HEK293 (cell line): ENCODE measurements at regions not wholly inside any gene's neighbourhood (a gene's known extent, or its start where the extent isn't known, plus 50 kb on each side); places are given as distances from the start of the nearest gene placed in this dataset.

ENCODE experiments used
- CTCF ChIA-PET: fragments of 350-600 bp; formaldehyde crosslinking; extraction: SDS; loops from one replicate; lab custom pipeline; 2021; ENCODE audit warnings: antibody characterized with exemption; lab: Yijun Ruan, JAX
- POLR2A ChIA-PET: fragments of 300-600 bp; formaldehyde crosslinking; extraction: SDS; loops from one replicate; lab custom pipeline; 2020; ENCODE audit warnings: antibody characterized with exemption, inconsistent platforms; lab: Yijun Ruan, JAX
- H3K27ac ChIP-seq: fragments of 200-500 bp; sonication (Bioruptor generic); 2 replicates; pipeline ENCODE4 v1.5.1; 2014; ENCODE audit warnings: low read depth, low read length, control low read depth, inconsistent platforms; ENCODE audit errors: extremely low read depth
- H3K36me3 ChIP-seq, 2 experiments: fragments of 200-500 bp in 1 of 2; sonication (Bioruptor generic) in 1 of 2; 1 replicate in 1 of 2; 2 replicates in 1 of 2; pipeline ENCODE4 v1.5.1; 2014 to 2017; ENCODE audit warnings: inconsistent platforms in 2 of 2, low read length in 2 of 2; ENCODE audit not compliant: control insufficient read depth in 2 of 2, insufficient read depth in 1 of 2
- H3K4me1 ChIP-seq: fragments of 200-500 bp; sonication (Bioruptor generic); 2 replicates; pipeline ENCODE4 v1.5.1; 2014; ENCODE audit warnings: mild to moderate bottlenecking, low read length, inconsistent platforms; ENCODE audit not compliant: control insufficient read depth, insufficient read depth
- H3K4me3 ChIP-seq: 2 replicates; pipeline ENCODE4 v1.5.1; 2011; ENCODE audit warnings: low read depth, mild to moderate bottlenecking, control low read depth, low read length, moderate library complexity
- H3K9me3 ChIP-seq: fragments of 200-500 bp; sonication (Bioruptor generic); 2 replicates; pipeline ENCODE4 v1.5.1; 2014; ENCODE audit warnings: low read depth, low read length, inconsistent platforms; ENCODE audit not compliant: control insufficient read depth, insufficient read depth
- GLI4 ChIP-seq: fragments of 450-650 bp; formaldehyde crosslinking; IDR thresholded peaks from 2 replicates; pipeline ENCODE4 v1.5.1; 2016; ENCODE audit warnings: missing biosample characterization, missing genetic modification characterization
- GLIS1 ChIP-seq: fragments of 450-650 bp; formaldehyde crosslinking; IDR thresholded peaks from 2 replicates; pipeline ENCODE4 v1.5.1; 2016; ENCODE audit warnings: missing biosample characterization, missing genetic modification characterization
- GLIS2 ChIP-seq: fragments of 450-650 bp; formaldehyde crosslinking; IDR thresholded peaks from 2 replicates; pipeline ENCODE4 v1.5.1; 2016; ENCODE audit warnings: missing biosample characterization, missing genetic modification characterization
- IKZF3 ChIP-seq: fragments of 450-650 bp; IDR thresholded peaks from 2 replicates; pipeline ENCODE4 v1.5.0; 2018; ENCODE audit warnings: missing biosample characterization, mild to moderate bottlenecking, missing genetic modification characterization, moderate library complexity
- OSR2 ChIP-seq: fragments of 450-650 bp; formaldehyde crosslinking; IDR thresholded peaks from 2 replicates; pipeline ENCODE4 v1.5.1; 2016; ENCODE audit warnings: missing biosample characterization, missing genetic modification characterization
- REPIN1 ChIP-seq: fragments of 450-650 bp; formaldehyde crosslinking; IDR thresholded peaks from 2 replicates; pipeline ENCODE4 v1.5.1; 2017; ENCODE audit warnings: missing biosample characterization, missing genetic modification characterization, low read depth
- SALL2 ChIP-seq: fragments of 450-650 bp; formaldehyde crosslinking; IDR thresholded peaks from 2 replicates; pipeline ENCODE4 v1.5.0; 2017; ENCODE audit warnings: missing biosample characterization, mild to moderate bottlenecking, missing genetic modification characterization, borderline replicate concordance
- SCRT2 ChIP-seq: fragments of 450-650 bp; formaldehyde crosslinking; IDR thresholded peaks from 2 replicates; pipeline ENCODE4 v1.5.1; 2016; ENCODE audit warnings: missing biosample characterization, missing genetic modification characterization
- ZNF302 ChIP-seq: fragments of 450-650 bp; formaldehyde crosslinking; IDR thresholded peaks from 2 replicates; pipeline ENCODE4 v1.5.1; 2016; ENCODE audit warnings: missing biosample characterization, missing genetic modification characterization, low read depth
- ZNF350 ChIP-seq: fragments of 450-650 bp; formaldehyde crosslinking; IDR thresholded peaks from 2 replicates; pipeline ENCODE4 v1.5.0; 2017; ENCODE audit warnings: missing biosample characterization, mild to moderate bottlenecking, missing genetic modification characterization
- ZNF354C ChIP-seq: fragments of 450-650 bp; formaldehyde crosslinking; IDR thresholded peaks from 2 replicates; pipeline ENCODE4 v1.5.1; 2016; ENCODE audit warnings: missing biosample characterization, missing genetic modification characterization, low read depth, borderline replicate concordance
- ZNF37A ChIP-seq: fragments of 450-650 bp; IDR thresholded peaks from 2 replicates; pipeline ENCODE4 v1.5.1; 2018; ENCODE audit warnings: missing biosample characterization, missing genetic modification characterization
- ZNF423 ChIP-seq: fragments of 450-650 bp; formaldehyde crosslinking; IDR thresholded peaks from 2 replicates; pipeline ENCODE4 v1.5.1; 2016; ENCODE audit warnings: missing biosample characterization, missing genetic modification characterization
- ZNF48 ChIP-seq: fragments of 450-650 bp; formaldehyde crosslinking; IDR thresholded peaks from 2 replicates; pipeline ENCODE4 v1.5.1; 2016; ENCODE audit warnings: missing biosample characterization, missing genetic modification characterization
- ZNF530 ChIP-seq: fragments of 450-650 bp; formaldehyde crosslinking; IDR thresholded peaks from 2 replicates; pipeline ENCODE4 v1.5.1; 2016; ENCODE audit warnings: low read depth, missing biosample characterization, missing genetic modification characterization
- ZNF596 ChIP-seq: fragments of 450-650 bp; IDR thresholded peaks from 2 replicates; pipeline ENCODE4 v1.5.0; 2018; ENCODE audit warnings: missing biosample characterization, mild to moderate bottlenecking, missing genetic modification characterization, moderate library complexity
- ZNF707 ChIP-seq: fragments of 450-650 bp; formaldehyde crosslinking; IDR thresholded peaks from 2 replicates; pipeline ENCODE4 v1.5.1; 2016; ENCODE audit warnings: missing biosample characterization, missing genetic modification characterization
- ZNF777 ChIP-seq: fragments of 450-650 bp; formaldehyde crosslinking; IDR thresholded peaks from 2 replicates; pipeline ENCODE4 v1.5.1; 2017; ENCODE audit warnings: missing biosample characterization, missing genetic modification characterization, borderline replicate concordance
- ZNF843 ChIP-seq: fragments of 450-650 bp; formaldehyde crosslinking; IDR thresholded peaks from 2 replicates; pipeline ENCODE4 v1.5.1; 2016; ENCODE audit warnings: missing biosample characterization, missing genetic modification characterization
- TF ChIP-seq, protein P1 (sequence below): fragments of 450-650 bp; formaldehyde crosslinking; IDR thresholded peaks from 2 replicates; pipeline ENCODE4 v1.5.1; 2016; ENCODE audit warnings: missing biosample characterization, missing genetic modification characterization
- TF ChIP-seq, protein P2 (sequence below): fragments of 450-650 bp; formaldehyde crosslinking; IDR thresholded peaks from 2 replicates; pipeline ENCODE4 v1.5.1; 2016; ENCODE audit warnings: missing biosample characterization, missing genetic modification characterization
- TF ChIP-seq, protein P3 (sequence below): fragments of 450-650 bp; formaldehyde crosslinking; IDR thresholded peaks from 2 replicates; pipeline ENCODE4 v1.5.1; 2016; ENCODE audit warnings: missing biosample characterization, missing genetic modification characterization
- TF ChIP-seq, protein P4 (sequence below): fragments of 450-650 bp; formaldehyde crosslinking; IDR thresholded peaks from 2 replicates; pipeline ENCODE4 v1.5.1; 2016; ENCODE audit warnings: missing biosample characterization, missing genetic modification characterization
- TF ChIP-seq, protein P5 (sequence below): fragments of 450-650 bp; formaldehyde crosslinking; IDR thresholded peaks from 2 replicates; pipeline ENCODE4 v1.5.1; 2017; ENCODE audit warnings: missing biosample characterization, mild to moderate bottlenecking, missing genetic modification characterization, moderate library complexity
- TF ChIP-seq, protein P6 (sequence below): fragments of 450-650 bp; formaldehyde crosslinking; IDR thresholded peaks from 2 replicates; pipeline ENCODE4 v1.5.1; 2016; ENCODE audit warnings: missing biosample characterization, missing genetic modification characterization

DNA sequence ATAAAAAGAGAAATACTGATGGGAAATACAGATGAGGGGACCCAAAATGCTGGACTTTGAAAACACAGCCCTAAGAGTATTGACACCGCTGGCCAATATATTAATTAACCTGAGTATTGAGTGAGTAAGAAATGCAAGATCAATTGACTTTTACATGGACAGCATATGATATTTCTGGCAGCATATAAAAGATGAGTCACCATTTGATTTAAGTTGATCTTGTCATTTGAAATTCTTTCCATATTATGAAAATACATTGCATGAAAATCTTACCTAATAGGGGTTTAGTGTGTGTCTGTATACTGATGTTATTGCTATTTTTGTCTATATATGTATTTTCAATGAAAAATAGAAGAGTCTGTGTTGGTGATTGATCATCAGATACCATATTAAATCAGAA is 619.6 kb downstream of the KCTD12 start (continued):
- TF ChIP-seq, protein P1, sequence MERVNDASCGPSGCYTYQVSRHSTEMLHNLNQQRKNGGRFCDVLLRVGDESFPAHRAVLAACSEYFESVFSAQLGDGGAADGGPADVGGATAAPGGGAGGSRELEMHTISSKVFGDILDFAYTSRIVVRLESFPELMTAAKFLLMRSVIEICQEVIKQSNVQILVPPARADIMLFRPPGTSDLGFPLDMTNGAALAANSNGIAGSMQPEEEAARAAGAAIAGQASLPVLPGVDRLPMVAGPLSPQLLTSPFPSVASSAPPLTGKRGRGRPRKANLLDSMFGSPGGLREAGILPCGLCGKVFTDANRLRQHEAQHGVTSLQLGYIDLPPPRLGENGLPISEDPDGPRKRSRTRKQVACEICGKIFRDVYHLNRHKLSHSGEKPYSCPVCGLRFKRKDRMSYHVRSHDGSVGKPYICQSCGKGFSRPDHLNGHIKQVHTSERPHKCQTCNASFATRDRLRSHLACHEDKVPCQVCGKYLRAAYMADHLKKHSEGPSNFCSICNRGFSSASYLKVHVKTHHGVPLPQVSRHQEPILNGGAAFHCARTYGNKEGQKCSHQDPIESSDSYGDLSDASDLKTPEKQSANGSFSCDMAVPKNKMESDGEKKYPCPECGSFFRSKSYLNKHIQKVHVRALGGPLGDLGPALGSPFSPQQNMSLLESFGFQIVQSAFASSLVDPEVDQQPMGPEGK (tag by site-specific recombination) = no peak
- no peak for TF ChIP-seq GLI4 (tag by site-specific recombination)
- TF ChIP-seq ZNF530 (tag by site-specific recombination) = no peak
- no peak for TF ChIP-seq ZNF48 (tag by site-specific recombination)
- TF ChIP-seq ZNF423 (tag by site-specific recombination) = no peak
- TF ChIP-seq, protein P2, sequence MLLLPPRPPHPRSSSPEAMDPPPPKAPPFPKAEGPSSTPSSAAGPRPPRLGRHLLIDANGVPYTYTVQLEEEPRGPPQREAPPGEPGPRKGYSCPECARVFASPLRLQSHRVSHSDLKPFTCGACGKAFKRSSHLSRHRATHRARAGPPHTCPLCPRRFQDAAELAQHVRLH (tag by site-specific recombination) = no peak
- no peak for TF ChIP-seq GLIS2 (tag by site-specific recombination)

DNA sequence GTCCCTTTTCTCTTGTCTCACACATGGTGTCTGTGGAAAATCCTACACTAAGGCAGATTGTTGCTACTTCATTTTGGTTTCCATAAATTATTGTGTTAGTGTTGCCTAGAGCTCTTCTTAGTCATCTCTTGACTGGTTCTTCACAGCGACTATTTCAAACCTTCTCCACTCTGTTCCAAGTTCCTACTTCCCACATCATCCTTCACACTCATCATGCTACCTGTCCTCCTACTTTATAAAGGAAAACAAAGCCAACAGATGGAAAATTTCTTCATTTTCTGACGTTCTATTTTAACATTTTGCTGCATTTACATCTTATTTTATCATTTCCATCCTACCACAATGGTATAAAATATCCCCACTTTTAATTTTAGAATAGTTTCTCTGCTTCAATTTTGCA is 614.1 kb downstream of the LMO7 start:
- Histone ChIP-seq H3K27ac (no peak overlapping the region), H3K4me3 (no peak overlapping the region), H3K9me3 (no peaks in the 10 kb centered on the region), H3K4me1 (no peaks in the 10 kb centered on the region), H3K36me3 (no peaks in the 10 kb centered on the region)
- ChIA-PET CTCF (no interaction called here), POLR2A (no interaction called here)
- TF ChIP-seq REPIN1 (tag by site-specific recombination) (no peak), OSR2 (tag by site-specific recombination) (no peak), SCRT2 (tag by site-specific recombination) (no peak), ZNF302 (no peak), GLIS1 (no peak)
- TF ChIP-seq, protein P3, sequence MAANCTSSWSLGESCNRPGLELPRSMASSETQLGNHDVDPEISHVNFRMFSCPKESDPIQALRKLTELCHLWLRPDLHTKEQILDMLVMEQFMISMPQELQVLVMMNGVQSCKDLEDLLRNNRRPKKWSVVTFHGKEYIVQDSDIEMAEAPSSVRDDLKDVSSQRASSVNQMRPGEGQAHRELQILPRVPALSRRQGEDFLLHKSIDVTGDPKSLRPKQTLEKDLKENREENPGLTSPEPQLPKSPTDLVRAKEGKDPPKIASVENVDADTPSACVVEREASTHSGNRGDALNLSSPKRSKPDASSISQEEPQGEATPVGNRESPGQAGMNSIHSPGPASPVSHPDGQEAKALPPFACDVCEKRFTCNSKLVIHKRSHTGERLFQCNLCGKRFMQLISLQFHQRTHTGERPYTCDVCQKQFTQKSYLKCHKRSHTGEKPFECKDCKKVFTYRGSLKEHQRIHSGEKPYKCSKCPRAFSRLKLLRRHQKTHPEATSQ (tag by site-specific recombination) = no peak
- TF ChIP-seq, protein P4, sequence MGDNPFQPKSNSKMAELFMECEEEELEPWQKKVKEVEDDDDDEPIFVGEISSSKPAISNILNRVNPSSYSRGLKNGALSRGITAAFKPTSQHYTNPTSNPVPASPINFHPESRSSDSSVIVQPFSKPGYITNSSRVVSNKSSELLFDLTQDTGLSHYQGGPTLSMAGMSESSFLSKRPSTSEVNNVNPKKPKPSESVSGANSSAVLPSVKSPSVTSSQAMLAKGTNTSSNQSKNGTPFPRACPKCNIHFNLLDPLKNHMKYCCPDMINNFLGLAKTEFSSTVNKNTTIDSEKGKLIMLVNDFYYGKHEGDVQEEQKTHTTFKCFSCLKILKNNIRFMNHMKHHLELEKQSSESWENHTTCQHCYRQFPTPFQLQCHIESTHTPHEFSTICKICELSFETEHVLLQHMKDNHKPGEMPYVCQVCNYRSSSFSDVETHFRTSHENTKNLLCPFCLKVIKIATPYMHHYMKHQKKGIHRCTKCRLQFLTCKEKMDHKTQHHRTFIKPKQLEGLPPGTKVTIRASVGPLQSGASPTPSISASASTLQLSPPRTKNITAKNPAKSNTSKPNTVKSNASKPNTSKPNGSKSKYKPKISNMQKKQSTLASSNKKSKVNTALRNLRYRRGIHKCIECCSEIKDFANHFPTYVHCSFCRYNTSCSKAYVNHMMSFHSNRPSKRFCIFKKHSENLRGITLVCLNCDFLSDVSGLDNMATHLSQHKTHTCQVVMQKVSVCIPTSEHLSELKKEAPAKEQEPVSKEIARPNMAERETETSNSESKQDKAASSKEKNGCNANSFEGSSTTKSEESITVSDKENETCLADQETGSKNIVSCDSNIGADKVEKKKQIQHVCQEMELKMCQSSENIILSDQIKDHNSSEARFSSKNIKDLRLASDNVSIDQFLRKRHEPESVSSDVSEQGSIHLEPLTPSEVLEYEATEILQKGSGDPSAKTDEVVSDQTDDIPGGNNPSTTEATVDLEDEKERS (tag by site-specific recombination) = no peak
- TF ChIP-seq, all 188 proteins: peak for 0

DNA sequence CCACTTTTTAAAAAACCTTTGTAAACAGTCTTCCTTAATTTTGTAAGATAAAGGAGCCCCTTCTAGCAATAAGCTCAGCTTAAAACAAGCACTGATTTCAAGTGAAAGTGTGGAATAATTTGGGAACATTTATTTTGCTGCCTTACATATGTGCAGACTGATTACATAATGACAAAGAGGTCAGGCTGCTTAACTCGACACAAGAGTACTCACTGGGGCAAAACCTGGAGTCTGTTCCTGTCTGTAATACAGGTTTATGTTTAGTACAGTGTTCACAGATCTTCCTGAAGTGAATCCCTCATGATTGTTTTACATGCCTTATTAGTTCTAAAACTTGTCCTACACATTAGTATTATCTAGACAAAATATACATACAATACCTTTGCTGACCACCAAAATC is 609.8 kb downstream of the LMO7 start:
- POLR2A ChIA-PET = no interaction called here
- no peak overlapping the region for H3K27ac ChIP-seq
- H3K4me3 ChIP-seq = no peak overlapping the region
- H3K4me1 ChIP-seq = no peaks in the 10 kb centered on the region
- CTCF ChIA-PET = no interaction called here
- H3K9me3 ChIP-seq = no peaks in the 10 kb centered on the region
- H3K36me3 ChIP-seq = no peaks in the 10 kb centered on the region
- no peak for TF ChIP-seq ZNF354C (tag by site-specific recombination)
- TF ChIP-seq SALL2 (tag by site-specific recombination) = no peak
- no peak for TF ChIP-seq ZNF350
- TF ChIP-seq ZNF37A (tag by site-specific recombination) = no peak
- no peak for TF ChIP-seq ZNF707 (tag by site-specific recombination)
- TF ChIP-seq, protein P5, sequence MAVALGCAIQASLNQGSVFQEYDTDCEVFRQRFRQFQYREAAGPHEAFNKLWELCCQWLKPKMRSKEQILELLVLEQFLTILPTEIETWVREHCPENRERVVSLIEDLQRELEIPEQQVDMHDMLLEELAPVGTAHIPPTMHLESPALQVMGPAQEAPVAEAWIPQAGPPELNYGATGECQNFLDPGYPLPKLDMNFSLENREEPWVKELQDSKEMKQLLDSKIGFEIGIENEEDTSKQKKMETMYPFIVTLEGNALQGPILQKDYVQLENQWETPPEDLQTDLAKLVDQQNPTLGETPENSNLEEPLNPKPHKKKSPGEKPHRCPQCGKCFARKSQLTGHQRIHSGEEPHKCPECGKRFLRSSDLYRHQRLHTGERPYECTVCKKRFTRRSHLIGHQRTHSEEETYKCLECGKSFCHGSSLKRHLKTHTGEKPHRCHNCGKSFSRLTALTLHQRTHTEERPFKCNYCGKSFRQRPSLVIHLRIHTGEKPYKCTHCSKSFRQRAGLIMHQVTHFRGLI (tag by site-specific recombination) = no peak
- TF ChIP-seq ZNF777 = no peak
- no peak for TF ChIP-seq ZNF843 (tag by site-specific recombination)
- TF ChIP-seq, protein P6, sequence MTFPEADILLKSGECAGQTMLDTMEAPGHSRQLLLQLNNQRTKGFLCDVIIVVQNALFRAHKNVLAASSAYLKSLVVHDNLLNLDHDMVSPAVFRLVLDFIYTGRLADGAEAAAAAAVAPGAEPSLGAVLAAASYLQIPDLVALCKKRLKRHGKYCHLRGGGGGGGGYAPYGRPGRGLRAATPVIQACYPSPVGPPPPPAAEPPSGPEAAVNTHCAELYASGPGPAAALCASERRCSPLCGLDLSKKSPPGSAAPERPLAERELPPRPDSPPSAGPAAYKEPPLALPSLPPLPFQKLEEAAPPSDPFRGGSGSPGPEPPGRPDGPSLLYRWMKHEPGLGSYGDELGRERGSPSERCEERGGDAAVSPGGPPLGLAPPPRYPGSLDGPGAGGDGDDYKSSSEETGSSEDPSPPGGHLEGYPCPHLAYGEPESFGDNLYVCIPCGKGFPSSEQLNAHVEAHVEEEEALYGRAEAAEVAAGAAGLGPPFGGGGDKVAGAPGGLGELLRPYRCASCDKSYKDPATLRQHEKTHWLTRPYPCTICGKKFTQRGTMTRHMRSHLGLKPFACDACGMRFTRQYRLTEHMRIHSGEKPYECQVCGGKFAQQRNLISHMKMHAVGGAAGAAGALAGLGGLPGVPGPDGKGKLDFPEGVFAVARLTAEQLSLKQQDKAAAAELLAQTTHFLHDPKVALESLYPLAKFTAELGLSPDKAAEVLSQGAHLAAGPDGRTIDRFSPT (tag by site-specific recombination) = no peak
- no peak for TF ChIP-seq ZNF596 (tag by site-specific recombination)
- no peak for TF ChIP-seq IKZF3
